ENCODE measurements at regions not wholly inside any gene's neighbourhood (a gene's known extent, or its start where the extent isn't known, plus 50 kb on each side); places are given as distances from the start of the nearest gene placed in this dataset.
A peak's percentile ranks its signal among the peaks of the same experiment; 100 is the strongest.

- H3K36me3 Mint-ChIP-seq (ENCODE audit: low read depth, unreplicated experiment) = no peaks in the 10 kb centered on the region
- H3K27me3 Mint-ChIP-seq (ENCODE audit: unreplicated experiment) = no peaks in the 10 kb centered on the region
- no peak overlapping the region for H3K4me3 Mint-ChIP-seq (ENCODE audit: unreplicated experiment)
- H3K27ac Mint-ChIP-seq (ENCODE audit: unreplicated experiment) = no peak overlapping the region
- no peaks in the 10 kb centered on the region for H3K4me1 Mint-ChIP-seq (ENCODE audit: unreplicated experiment)
- TF ChIP-seq CTCF (IDR thresholded peaks at IDR 0.05; ENCODE audit: unreplicated experiment) = no peak
- H3K9me3 Mint-ChIP-seq (ENCODE audit: unreplicated experiment) = no peaks in the 10 kb centered on the region
- DNase-seq (ENCODE audit: low spot score) = no peak
These were observed 82.8 kb upstream of the ZNF521 start for GRCh38 chr18:25434745-25435144.

DNA sequence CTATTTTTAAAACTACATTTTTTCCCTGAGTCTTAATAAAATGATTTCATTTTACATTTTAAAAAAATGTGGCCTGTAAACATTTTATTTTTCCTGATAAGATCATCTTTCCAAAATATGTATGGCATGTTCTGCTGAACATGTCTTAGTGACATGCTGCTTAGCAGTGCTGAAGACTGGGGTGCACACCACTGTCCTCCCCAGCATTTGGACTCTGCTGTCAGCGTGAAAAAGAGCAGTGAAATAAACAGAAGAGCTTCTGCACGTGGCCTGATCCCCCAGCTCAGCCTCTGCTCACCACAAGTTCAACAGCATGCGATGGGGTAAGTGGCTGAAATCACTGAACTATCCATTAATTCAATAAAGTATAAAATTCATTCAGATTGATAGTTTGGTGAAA lies 81.6 kb upstream of the ZNF521 start:
- Mint-ChIP-seq H3K27me3 (ENCODE audit: unreplicated experiment) (no peaks in the 10 kb centered on the region), H3K9me3 (ENCODE audit: unreplicated experiment) (no peaks in the 10 kb centered on the region), H3K4me1 (ENCODE audit: unreplicated experiment) (no peaks in the 10 kb centered on the region), H3K27ac (ENCODE audit: unreplicated experiment) (no peak overlapping the region), H3K36me3 (ENCODE audit: low read depth, unreplicated experiment) (no peaks in the 10 kb centered on the region), H3K4me3 (ENCODE audit: unreplicated experiment) (no peak overlapping the region)
- no peak for TF ChIP-seq CTCF (IDR thresholded peaks at IDR 0.05; ENCODE audit: unreplicated experiment)
- no peak for DNase-seq (ENCODE audit: low spot score)

DNA sequence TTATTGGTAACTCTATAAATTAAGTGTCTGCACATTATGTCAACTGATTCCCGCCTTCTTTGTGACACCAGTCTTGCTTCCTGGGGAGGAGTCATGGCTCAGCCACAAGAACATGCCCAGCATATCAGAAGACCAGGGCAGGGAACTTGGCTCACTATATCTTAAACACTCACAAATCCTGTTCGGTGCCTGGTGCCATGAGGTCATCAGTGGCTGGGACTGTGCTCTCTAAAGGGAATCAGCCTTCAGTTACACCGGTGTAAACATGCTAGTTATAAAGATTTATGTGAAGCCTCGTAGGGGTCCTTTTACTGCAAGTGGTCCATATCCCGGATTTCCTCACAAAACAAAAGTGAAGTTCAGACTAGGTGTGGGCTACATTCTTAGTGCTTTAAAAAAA lies 73.1 kb upstream of the ZNF521 start:
- no peak overlapping the region for H3K27ac Mint-ChIP-seq (ENCODE audit: unreplicated experiment)
- DNase-seq (ENCODE audit: low spot score) = no peak
- H3K4me3 Mint-ChIP-seq (ENCODE audit: unreplicated experiment) = no peak overlapping the region
- no peak for TF ChIP-seq CTCF (IDR thresholded peaks at IDR 0.05; ENCODE audit: unreplicated experiment)
- peaks cover 2% of the 10 kb centered on the region for H3K4me1 Mint-ChIP-seq (ENCODE audit: unreplicated experiment)
- no peaks in the 10 kb centered on the region for H3K27me3 Mint-ChIP-seq (ENCODE audit: unreplicated experiment)
- H3K36me3 Mint-ChIP-seq (ENCODE audit: low read depth, unreplicated experiment) = peaks cover 4% of the 10 kb centered on the region
- no peaks in the 10 kb centered on the region for H3K9me3 Mint-ChIP-seq (ENCODE audit: unreplicated experiment)

DNA sequence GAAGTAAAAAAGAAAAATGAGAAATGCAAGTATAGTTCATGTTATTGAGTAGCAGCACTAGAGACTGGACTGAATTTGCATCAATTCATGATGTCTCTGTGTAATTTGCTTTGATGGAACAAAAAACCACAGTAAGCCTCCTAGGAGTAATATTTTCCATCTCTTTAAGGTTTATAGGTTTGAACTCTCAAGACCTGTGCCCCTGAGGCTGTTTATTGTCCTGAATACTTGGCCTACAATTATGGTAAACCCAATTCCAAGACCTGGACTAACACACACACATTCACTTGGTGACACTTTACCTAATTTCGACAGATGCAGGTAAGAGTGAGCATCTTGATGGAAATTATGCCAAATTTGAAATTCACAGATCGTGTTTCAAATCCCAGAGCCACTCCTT lies 71.8 kb upstream of the ZNF521 start:
- no peaks in the 10 kb centered on the region for H3K9me3 Mint-ChIP-seq (ENCODE audit: unreplicated experiment)
- H3K27me3 Mint-ChIP-seq (ENCODE audit: unreplicated experiment) = no peaks in the 10 kb centered on the region

GRCh38 chr18:25423267-25423666 lies 71.3 kb upstream of the ZNF521 start:
- DNase-seq (ENCODE audit: low spot score) = no peak
- Mint-ChIP-seq H3K4me1 (ENCODE audit: unreplicated experiment) (peaks cover 2% of the 10 kb centered on the region), H3K27ac (ENCODE audit: unreplicated experiment) (peak overlapping the region; percentile 34), H3K36me3 (ENCODE audit: low read depth, unreplicated experiment) (peaks cover 4% of the 10 kb centered on the region), H3K9me3 (ENCODE audit: unreplicated experiment) (no peaks in the 10 kb centered on the region), H3K27me3 (ENCODE audit: unreplicated experiment) (no peaks in the 10 kb centered on the region), H3K4me3 (ENCODE audit: unreplicated experiment) (no peak overlapping the region)
- no peak for TF ChIP-seq CTCF (IDR thresholded peaks at IDR 0.05; ENCODE audit: unreplicated experiment)

More for the DNA sequence above, 71.8 kb upstream of the ZNF521 start:
- peaks cover 2% of the 10 kb centered on the region for H3K4me1 Mint-ChIP-seq (ENCODE audit: unreplicated experiment)
- DNase-seq (ENCODE audit: low spot score) = no peak
- no peak overlapping the region for H3K27ac Mint-ChIP-seq (ENCODE audit: unreplicated experiment)
- peaks cover 4% of the 10 kb centered on the region for H3K36me3 Mint-ChIP-seq (ENCODE audit: low read depth, unreplicated experiment)
- TF ChIP-seq CTCF (IDR thresholded peaks at IDR 0.05; ENCODE audit: unreplicated experiment) = no peak
- no peak overlapping the region for H3K4me3 Mint-ChIP-seq (ENCODE audit: unreplicated experiment)
